ENCODE measurements at regions not wholly inside any gene's neighbourhood (a gene's known extent, or its start where the extent isn't known, plus 50 kb on each side); places are given as distances from the start of the nearest gene placed in this dataset.

- H3K79me2 ChIP-seq (ENCODE audit: insufficient read depth, low read depth), result no peaks in the 10 kb centered on the region
- no peak overlapping the region for H3K9ac ChIP-seq
- no peak overlapping the region for H3K4me2 ChIP-seq
- no peak overlapping the region for H3K4me3 ChIP-seq (IDR thresholded peaks at IDR 0.05; ENCODE audit: insufficient read depth, low read depth, low read length)
- no peaks in the 10 kb centered on the region for H3K4me1 ChIP-seq (ENCODE audit: low read depth, poor library complexity, severe bottlenecking)
- no peak overlapping the region for H3K27ac ChIP-seq
- H3K27me3 ChIP-seq (ENCODE audit: insufficient read depth, low read depth), result peaks cover 27% of the 10 kb centered on the region; the same call in 1 of the 2 replicates
- H2AFZ ChIP-seq (ENCODE audit: low read depth), result no peak overlapping the region
- no peaks in the 10 kb centered on the region for H3K36me3 ChIP-seq (ENCODE audit: insufficient read depth)
- no peaks in the 10 kb centered on the region for H4K20me1 ChIP-seq (ENCODE audit: insufficient read depth)
- no peak for TF ChIP-seq CTCF (conservative IDR thresholded peaks at IDR 0.05; ENCODE audit: low read depth, low read length)
Measured at GRCh38 chr20:59400708-59401107, 100.3 kb downstream of the EDN3 start.

GRCh38 chr20:59402681-59403080 is 102.3 kb downstream of the EDN3 start:
- TF ChIP-seq CTCF (conservative IDR thresholded peaks at IDR 0.05; ENCODE audit: low read depth, low read length), result no peak
- Histone ChIP-seq H3K9ac (no peak overlapping the region), H4K20me1 (ENCODE audit: insufficient read depth) (no peaks in the 10 kb centered on the region), H3K4me2 (no peak overlapping the region), H3K4me3 (IDR thresholded peaks at IDR 0.05; ENCODE audit: insufficient read depth, low read depth, low read length) (no peak overlapping the region), H2AFZ (ENCODE audit: low read depth) (no peak overlapping the region), H3K27me3 (ENCODE audit: insufficient read depth, low read depth) (peaks cover 38% of the 10 kb centered on the region; the same call in 1 of the 2 replicates), H3K36me3 (ENCODE audit: insufficient read depth) (no peaks in the 10 kb centered on the region), H3K27ac (no peak overlapping the region), H3K79me2 (ENCODE audit: insufficient read depth, low read depth) (no peaks in the 10 kb centered on the region), H3K4me1 (ENCODE audit: low read depth, poor library complexity, severe bottlenecking) (no peaks in the 10 kb centered on the region)

- H3K36me3 ChIP-seq (ENCODE audit: insufficient read depth), result no peaks in the 10 kb centered on the region
- no peak overlapping the region for H3K4me3 ChIP-seq (IDR thresholded peaks at IDR 0.05; ENCODE audit: insufficient read depth, low read depth, low read length)
- peak overlapping the region; percentile 42; the same call in 1 of the 2 replicates for H2AFZ ChIP-seq (ENCODE audit: low read depth)
- H3K27me3 ChIP-seq (ENCODE audit: insufficient read depth, low read depth), result peaks cover 38% of the 10 kb centered on the region; the same call in 1 of the 2 replicates
- H3K9ac ChIP-seq, result no peak overlapping the region
- no peaks in the 10 kb centered on the region for H3K4me1 ChIP-seq (ENCODE audit: low read depth, poor library complexity, severe bottlenecking)
- TF ChIP-seq CTCF (conservative IDR thresholded peaks at IDR 0.05; ENCODE audit: low read depth, low read length), result peak; percentile 93
- no peak overlapping the region for H3K27ac ChIP-seq
- H4K20me1 ChIP-seq (ENCODE audit: insufficient read depth), result no peaks in the 10 kb centered on the region
- H3K4me2 ChIP-seq, result peak overlapping the region; percentile 9; the same call in 1 of the 2 replicates
- no peaks in the 10 kb centered on the region for H3K79me2 ChIP-seq (ENCODE audit: insufficient read depth, low read depth)
Measured at GRCh38 chr20:59403261-59403961, 103.0 kb downstream of the EDN3 start.

DNA sequence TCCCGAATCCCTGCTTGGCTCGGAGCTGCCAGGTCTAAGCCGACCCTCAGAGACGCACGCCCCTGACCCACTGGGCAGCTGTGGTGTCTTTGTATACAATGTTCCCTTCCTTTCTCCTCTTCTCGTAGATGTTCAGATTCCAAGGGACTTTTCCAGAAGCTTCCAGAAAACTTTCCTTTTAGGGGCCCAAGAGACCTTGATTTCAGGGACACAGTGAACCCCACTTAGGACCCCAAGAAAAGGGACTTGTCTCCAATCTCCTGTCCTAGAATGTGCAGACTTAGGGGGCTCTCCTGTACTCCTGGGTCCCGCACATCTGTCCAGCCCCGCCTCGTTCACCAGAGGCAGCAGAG is 103.5 kb downstream of the EDN3 start:
- peak; percentile 40; the same call in 1 of the 2 replicates for TF ChIP-seq CTCF (conservative IDR thresholded peaks at IDR 0.05; ENCODE audit: low read depth, low read length)
- no peak overlapping the region for H3K9ac ChIP-seq
- no peaks in the 10 kb centered on the region for H4K20me1 ChIP-seq (ENCODE audit: insufficient read depth)
- peak overlapping the region; percentile 9; the same call in 1 of the 2 replicates for H3K4me2 ChIP-seq
- H2AFZ ChIP-seq (ENCODE audit: low read depth), result 0 out of 2 replicates have a peak overlapping the region, but pooled peaks have one; percentile 42
- H3K36me3 ChIP-seq (ENCODE audit: insufficient read depth), result no peaks in the 10 kb centered on the region
- no peak overlapping the region for H3K27ac ChIP-seq
- peaks cover 38% of the 10 kb centered on the region; the same call in 1 of the 2 replicates for H3K27me3 ChIP-seq (ENCODE audit: insufficient read depth, low read depth)
- H3K79me2 ChIP-seq (ENCODE audit: insufficient read depth, low read depth), result no peaks in the 10 kb centered on the region
- H3K4me3 ChIP-seq (IDR thresholded peaks at IDR 0.05; ENCODE audit: insufficient read depth, low read depth, low read length), result no peak overlapping the region
- no peaks in the 10 kb centered on the region for H3K4me1 ChIP-seq (ENCODE audit: low read depth, poor library complexity, severe bottlenecking)

Data from KMS-11 (cell line).